SH-SY5Y (cell line): ENCODE measurements at regions not wholly inside any gene's neighbourhood (a gene's known extent, or its start where the extent isn't known, plus 50 kb on each side); places are given as distances from the start of the nearest gene placed in this dataset.

Experiments
- GATA2 ChIP-seq: IDR thresholded peaks from 2 replicates; pipeline ENCODE4 v1.6.1; 2011; ENCODE audit warnings: mild to moderate bottlenecking, low read depth, low read length
- GATA3 ChIP-seq: IDR thresholded peaks from 2 replicates; pipeline ENCODE4 v1.6.1; 2011; ENCODE audit warnings: low read depth, mild to moderate bottlenecking, low read length, moderate library complexity

DNA sequence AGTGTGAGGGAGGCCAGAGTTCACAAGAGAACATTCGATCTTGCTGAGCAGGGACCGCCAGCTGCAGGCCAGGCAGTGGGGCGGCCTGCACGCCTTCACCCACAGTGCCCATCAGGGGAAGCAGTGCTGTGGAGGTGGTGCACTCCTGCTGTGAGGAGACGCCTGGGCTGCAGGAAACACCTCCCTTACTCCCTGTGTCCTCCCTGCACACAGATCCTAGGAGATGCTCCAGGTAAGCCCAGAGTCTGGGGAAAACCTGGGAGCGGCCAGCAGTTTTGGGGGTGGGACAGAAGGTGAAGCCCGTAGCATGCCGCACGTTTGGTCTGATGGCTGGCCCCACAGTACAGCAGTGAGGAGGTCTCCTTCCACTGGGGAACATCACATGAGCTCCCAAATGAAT lies 180.8 kb upstream of the RAB6C start:
- TF ChIP-seq GATA2 (no peak), GATA3 (no peak)
